ENCODE measurements at regions not wholly inside any gene's neighbourhood (a gene's known extent, or its start where the extent isn't known, plus 50 kb on each side); places are given as distances from the start of the nearest gene placed in this dataset.

DNA sequence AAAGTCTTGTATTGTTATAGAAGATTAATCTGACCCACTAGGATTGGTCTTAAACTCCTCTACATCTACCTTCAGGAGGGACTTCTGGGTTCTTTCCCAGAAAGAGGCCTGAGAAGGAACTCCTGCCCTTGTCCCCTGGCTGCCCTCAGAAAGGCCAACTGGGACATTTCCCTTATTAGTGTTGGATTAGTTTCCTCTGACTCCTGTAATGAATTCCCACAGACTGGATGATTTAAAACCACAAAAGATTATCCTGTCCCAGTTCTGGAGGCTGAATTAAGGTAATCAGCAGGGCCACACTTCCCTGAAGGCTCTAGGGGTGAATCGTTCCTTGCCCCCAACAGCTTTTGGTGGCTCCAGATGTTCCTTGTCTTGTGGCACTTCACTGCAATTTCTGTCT is 102.8 kb upstream of the NMNAT3 start:
- no peak for TF ChIP-seq SPI1 (IDR thresholded peaks at IDR 0.05; ENCODE audit: low read depth, low read length)
- TF ChIP-seq POLR2AphosphoS5 (IDR thresholded peaks at IDR 0.05; ENCODE audit: low read depth, low read length): no peak
- no peak for TF ChIP-seq POLR2A (IDR thresholded peaks at IDR 0.05; ENCODE audit: low read depth, low read length)

All from GM12891 (cell line).